Hepatocyte (in vitro differentiated cells): ENCODE measurements at regions not wholly inside any gene's neighbourhood (a gene's known extent, or its start where the extent isn't known, plus 50 kb on each side); places are given as distances from the start of the nearest gene placed in this dataset.

Source experiments
- CTCF ChIP-seq: fragments of 200-600 bp; sonication (generic); IDR thresholded peaks from 2 replicates; pipeline ENCODE4 v1.5.1; 2016; ENCODE audit warnings: antibody characterized with exemption, mild to moderate bottlenecking; ENCODE audit not compliant: poor library complexity
- EZH2phosphoT487 ChIP-seq: fragments of 200-600 bp; sonication (generic); IDR thresholded peaks from one replicate; pipeline ENCODE4 v1.6.1; 2018; ENCODE audit warnings: antibody characterized with exemption, mild to moderate bottlenecking, low read depth, moderate library complexity; ENCODE audit not compliant: unreplicated experiment, severe bottlenecking

- no peak for TF ChIP-seq CTCF
- no peak for TF ChIP-seq EZH2phosphoT487
These were observed 298.2 kb upstream of the LRRC7 start for GRCh38 chr1:69269491-69269890.
